ENCODE measurements at regions not wholly inside any gene's neighbourhood (a gene's known extent, or its start where the extent isn't known, plus 50 kb on each side); places are given as distances from the start of the nearest gene placed in this dataset.

- TF ChIP-seq JUND (IDR thresholded peaks at IDR 0.05) (no peak), POLR2AphosphoS5 (IDR thresholded peaks at IDR 0.05; ENCODE audit: low read depth, low read length) (no peak), CTCF (IDR thresholded peaks at IDR 0.05 in 2 of 3, conservative IDR thresholded peaks at IDR 0.05 in 1 of 3; ENCODE audit: borderline replicate concordance in 1 of 3, insufficient read depth in 1 of 3, low read depth in 2 of 3, low read length in 2 of 3) (no peak), ATF3 (IDR thresholded peaks at IDR 0.05) (no peak), EZH2 (IDR thresholded peaks at IDR 0.05) (no peak), POLR2A (IDR thresholded peaks at IDR 0.05; ENCODE audit: borderline replicate concordance, extremely low read depth, insufficient read depth, insufficient read length) (no peak)
These were observed 333.7 kb upstream of the NBEA start for GRCh38 chr13:34608331-34608730.
